ENCODE measurements at regions not wholly inside any gene's neighbourhood (a gene's known extent, or its start where the extent isn't known, plus 50 kb on each side); places are given as distances from the start of the nearest gene placed in this dataset.

GRCh38 chr16:63069047-63069446 is 1032.8 kb upstream of the CDH8 start:
- DNase-seq = no peak

DNA sequence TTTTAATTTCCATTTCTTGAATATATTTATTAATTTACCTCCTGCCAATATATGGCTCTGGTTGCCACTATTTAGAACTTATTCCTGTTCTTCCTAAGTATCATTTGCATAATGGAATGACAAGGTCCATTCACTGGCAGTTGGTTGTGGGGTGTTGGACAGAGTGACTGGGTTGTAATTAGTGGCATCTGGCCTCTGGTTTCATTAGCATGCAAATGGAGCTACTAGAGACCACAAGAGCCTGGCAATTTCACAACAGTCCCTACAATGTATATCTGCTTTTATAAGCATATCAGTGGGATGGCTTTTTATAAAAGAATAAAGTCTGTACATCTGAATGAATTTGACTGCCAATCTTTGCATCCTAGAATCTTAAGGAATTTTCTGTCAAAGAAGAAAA is 1030.9 kb upstream of the CDH8 start:
- no peak for DNase-seq

DNA sequence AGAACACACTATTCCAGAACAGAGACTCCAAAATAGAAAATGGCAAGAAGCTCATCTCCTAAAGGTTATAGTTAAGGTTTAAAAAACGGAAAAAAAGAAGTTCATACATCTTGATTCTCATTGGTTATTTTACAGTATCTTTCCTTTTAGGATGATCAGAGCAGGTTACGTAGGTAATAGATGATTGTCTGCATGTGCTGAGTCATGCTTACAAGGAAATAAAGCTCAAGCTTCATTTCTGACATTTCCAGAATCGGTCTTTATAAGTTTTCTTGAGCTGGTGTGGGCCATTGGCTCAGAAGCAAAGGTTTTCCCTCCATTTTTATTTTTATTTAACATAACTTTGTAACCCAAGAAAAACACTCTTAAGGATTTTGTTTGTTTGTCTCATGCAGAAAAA is 1030.3 kb upstream of the CDH8 start:
- no peak for DNase-seq

GRCh38 chr16:63061319-63061718 is 1025.1 kb upstream of the CDH8 start:
- no peak for DNase-seq

DNA sequence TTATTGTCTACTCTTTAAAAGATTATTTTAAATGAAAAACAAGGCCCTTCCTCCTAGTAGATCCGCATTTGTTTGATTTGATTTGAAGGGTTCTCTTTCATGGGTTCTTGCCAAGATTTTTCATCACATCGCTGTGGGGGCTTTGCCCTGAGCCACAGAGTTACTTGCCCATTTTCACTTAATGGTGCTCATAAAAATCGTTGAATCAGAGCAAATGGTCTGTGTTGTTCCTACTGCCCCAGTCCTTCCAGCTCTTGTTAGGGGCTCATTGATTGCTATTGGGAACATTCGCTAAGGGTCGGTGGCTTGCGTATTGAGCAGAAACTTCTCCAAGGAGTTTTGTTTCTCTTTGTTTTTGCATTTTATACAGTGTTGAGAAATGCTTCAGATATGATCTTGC is 1023.4 kb upstream of the CDH8 start:
- no peak for DNase-seq

GRCh38 chr16:63057341-63057740 is 1021.1 kb upstream of the CDH8 start:
- DNase-seq = no peak

GRCh38 chr16:63050391-63050790 is 1014.2 kb upstream of the CDH8 start:
- DNase-seq = no peak

DNA sequence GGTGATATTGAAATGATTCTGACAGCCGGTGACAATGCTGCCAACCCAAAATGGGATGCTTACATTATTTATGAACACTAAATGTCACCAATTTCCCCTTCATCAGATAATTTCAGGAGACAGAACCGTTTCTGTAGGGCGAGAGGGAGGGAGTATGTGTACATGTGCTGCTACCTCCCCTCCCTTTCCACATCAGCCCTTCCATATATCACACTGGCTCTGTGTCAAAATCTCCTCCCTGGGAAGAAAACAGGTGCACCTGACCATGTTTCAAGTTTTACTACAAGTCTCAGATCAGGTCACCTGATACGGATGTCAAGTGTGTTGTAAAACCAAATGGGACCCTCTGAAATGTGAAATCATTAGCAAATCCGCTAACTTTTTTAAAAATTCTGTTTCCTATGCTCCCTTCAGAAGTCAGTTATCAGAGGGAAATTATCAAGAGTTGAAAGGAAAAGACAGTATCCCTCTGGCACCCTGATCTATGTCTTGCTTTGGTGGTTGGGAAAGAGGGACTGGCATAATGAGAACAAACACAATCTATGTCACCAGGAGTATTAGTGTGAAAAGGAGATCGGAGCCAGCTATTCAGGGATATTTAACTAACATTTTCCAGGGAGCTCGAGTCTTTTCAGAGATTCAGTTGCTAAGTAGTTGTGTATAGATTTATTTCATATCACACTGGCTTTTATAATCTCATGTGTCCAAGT is 1002.3 kb upstream of the CDH8 start:
- DNase-seq = peak; percentile 2

DNA sequence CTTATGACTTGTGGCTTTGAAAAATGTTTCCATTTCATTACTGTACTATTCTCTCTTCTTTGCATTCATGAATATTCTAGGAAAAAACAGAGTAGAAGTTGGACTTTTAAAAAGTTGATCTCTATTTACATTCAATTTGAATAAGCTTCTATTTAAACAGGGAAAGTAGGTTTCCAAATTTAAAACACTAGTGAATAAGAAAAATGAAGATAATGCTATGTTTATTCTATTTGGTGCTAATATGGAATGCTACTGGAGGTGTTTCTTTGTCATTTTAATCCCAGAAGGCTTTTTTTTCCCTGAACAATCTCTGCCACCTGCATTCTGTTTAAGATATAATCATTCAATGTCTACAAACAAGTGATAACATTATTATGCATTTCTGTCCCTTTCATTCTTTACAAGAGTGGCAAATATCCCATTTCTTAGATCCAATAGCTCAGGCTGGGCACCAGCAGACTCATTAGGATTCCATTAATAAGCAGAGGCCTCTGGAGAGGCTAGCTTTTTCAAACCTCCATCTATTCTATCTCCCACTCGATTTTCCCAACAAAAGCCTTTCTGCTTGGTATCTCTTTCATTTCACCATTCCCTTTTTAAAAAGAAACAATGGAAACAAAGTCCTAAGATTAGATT is 1001.6 kb upstream of the CDH8 start:
- DNase-seq = no peak

- DNase-seq = no peak
Measured at GRCh38 chr16:63018581-63019223, 982.5 kb upstream of the CDH8 start.

GRCh38 chr16:63008688-63009087 is 972.5 kb upstream of the CDH8 start:
- DNase-seq = no peak

- DNase-seq = no peak
Measured at GRCh38 chr16:63005356-63005755, 969.1 kb upstream of the CDH8 start.

- no peak for DNase-seq
Measured at GRCh38 chr16:62989480-62989879, 953.2 kb upstream of the CDH8 start.

- no peak for DNase-seq
Measured at GRCh38 chr16:62985722-62986121, 949.5 kb upstream of the CDH8 start.

DNA sequence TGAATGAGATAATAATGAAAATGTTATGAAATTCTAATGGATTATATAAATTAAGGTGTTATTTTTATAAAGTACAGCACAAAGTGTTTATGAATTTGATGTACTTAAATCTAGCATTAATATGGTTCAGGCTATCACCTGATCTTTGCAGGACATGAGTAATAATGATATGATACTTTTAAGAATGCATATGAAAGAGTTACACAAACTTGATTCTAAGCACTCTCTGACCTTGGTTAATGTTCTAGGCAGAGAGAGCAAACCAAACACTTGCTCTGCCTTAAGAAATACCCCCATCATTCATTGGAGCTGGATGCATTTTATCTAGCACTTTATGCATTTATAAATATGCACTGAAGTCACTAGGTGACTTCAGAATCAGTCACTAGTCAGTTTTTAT is 942.2 kb upstream of the CDH8 start:
- no peak for DNase-seq

GRCh38 chr16:62977876-62978275 is 941.6 kb upstream of the CDH8 start:
- no peak for DNase-seq

DNA sequence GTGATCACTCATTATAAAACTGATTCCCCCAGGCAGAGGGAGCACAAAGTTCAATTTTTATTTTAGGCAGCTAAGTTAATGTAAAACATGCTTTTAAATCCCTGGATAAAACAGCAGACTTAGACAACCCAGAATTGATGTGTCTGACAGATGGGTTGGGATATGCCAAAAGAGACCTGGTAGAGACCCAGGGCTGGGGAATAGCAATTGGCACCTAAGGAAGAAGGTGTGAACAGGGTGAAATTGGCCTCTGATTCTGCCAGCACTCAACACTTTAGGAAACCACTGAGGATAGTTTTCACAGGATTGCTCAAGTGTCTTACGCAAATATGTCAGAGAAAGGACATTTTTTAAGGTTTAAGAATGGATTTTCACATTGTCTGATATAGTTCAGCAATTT is 938.2 kb upstream of the CDH8 start:
- no peak for DNase-seq

- DNase-seq = no peak
Measured at GRCh38 chr16:62970851-62971250, 934.6 kb upstream of the CDH8 start.

- no peak for DNase-seq
Measured at GRCh38 chr16:62969711-62970318, 933.6 kb upstream of the CDH8 start.

DNA sequence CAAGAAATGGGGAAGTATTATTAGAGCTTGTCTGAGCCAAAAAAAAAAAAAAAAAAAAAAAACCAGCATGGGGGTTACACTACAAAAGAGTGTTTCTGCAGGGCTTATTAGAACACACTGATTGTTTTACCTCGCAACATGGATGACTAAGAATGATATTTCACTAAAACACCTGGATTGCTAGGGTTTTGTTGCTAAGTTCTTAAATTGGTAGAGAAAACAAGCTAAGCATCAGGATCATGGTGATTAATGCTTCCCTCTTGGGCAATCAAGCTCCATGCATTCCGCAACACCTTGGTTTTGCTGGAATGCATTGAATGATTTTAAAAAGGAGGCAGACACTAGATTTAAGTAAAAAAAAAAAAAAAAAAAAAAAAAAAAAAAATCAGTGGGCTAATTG is 931.4 kb upstream of the CDH8 start:
- DNase-seq = no peak

GRCh38 chr16:62967163-62967562 is 930.9 kb upstream of the CDH8 start:
- no peak for DNase-seq

- no peak for DNase-seq
Measured at GRCh38 chr16:62966626-62967025, 930.4 kb upstream of the CDH8 start.

DNA sequence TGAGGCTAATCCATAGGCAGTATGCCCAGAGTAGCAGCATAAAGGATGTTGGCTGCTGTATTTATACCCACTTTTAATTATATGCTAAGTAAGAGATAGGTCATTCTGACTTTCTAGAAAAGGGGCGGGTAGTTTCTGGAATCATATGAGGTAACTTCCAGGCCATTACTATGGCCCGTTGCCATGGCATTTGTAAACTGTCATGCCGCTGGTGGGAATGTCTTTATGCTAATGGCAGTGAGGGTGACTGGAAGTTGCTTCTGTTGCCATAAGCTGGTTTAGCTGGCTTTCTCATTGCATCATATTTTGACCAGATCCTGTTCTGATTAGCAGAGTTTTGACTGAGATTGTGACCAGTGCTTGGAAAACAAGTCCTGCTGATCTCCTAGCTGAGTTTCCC is 929.6 kb upstream of the CDH8 start:
- DNase-seq = no peak

- DNase-seq = no peak
Measured at GRCh38 chr16:62963846-62964245, 927.6 kb upstream of the CDH8 start.
